Nephron (organoid): ENCODE measurements at regions not wholly inside any gene's neighbourhood (a gene's known extent, or its start where the extent isn't known, plus 50 kb on each side); places are given as distances from the start of the nearest gene placed in this dataset.

Source experiments
- H3K27ac Mint-ChIP-seq, 3 experiments: 2 replicates each; pipeline ENCODE4 v1.8.0; 2020; ENCODE audit warnings: mixed read lengths in 3 of 3, mild to moderate bottlenecking in 2 of 3, moderate library complexity in 1 of 3
- H3K27me3 Mint-ChIP-seq: 2 replicates; pipeline ENCODE4 v1.8.0; 2021; ENCODE audit warnings: low read depth, mild to moderate bottlenecking, moderate library complexity, mixed read lengths
- H3K36me3 Mint-ChIP-seq: 2 replicates; pipeline ENCODE4 v1.8.0; 2020; ENCODE audit warnings: low read depth, mixed read lengths
- H3K4me1 Mint-ChIP-seq: 2 replicates; pipeline ENCODE4 v1.8.0; 2020; ENCODE audit warnings: mixed read lengths
- H3K4me3 Mint-ChIP-seq, 3 experiments: 2 replicates each; pipeline ENCODE4 v1.8.0; 2020; ENCODE audit warnings: mild to moderate bottlenecking in 3 of 3, mixed read lengths in 3 of 3, moderate library complexity in 2 of 3
- H3K9me3 Mint-ChIP-seq: 2 replicates; pipeline ENCODE4 v1.8.0; 2020; ENCODE audit warnings: mixed read lengths
- CTCF ChIP-seq, 3 experiments: fragments of 200-600 bp; sonication (generic); IDR thresholded peaks; one replicate each; pipeline ENCODE4 v1.5.0; 2021; ENCODE audit warnings: antibody characterized with exemption in 3 of 3; ENCODE audit not compliant: unreplicated experiment in 3 of 3

- no peak overlapping the region for H3K4me3 Mint-ChIP-seq
- no peak overlapping the region for H3K27ac Mint-ChIP-seq
- no peaks in the 10 kb centered on the region for H3K27me3 Mint-ChIP-seq
- no peaks in the 10 kb centered on the region for H3K9me3 Mint-ChIP-seq
- H3K4me1 Mint-ChIP-seq = no peaks in the 10 kb centered on the region
- peaks cover 60% of the 10 kb centered on the region for H3K36me3 Mint-ChIP-seq
- TF ChIP-seq CTCF (IDR thresholded peaks at IDR 0.05; ENCODE audit: unreplicated experiment in 3 of 3) = no peak
These were observed 290.6 kb upstream of the UMPS start for GRCh38 chr3:124439603-124440002.

- Mint-ChIP-seq H3K9me3 (no peaks in the 10 kb centered on the region), H3K4me3 (no peak overlapping the region), H3K27me3 (no peaks in the 10 kb centered on the region), H3K36me3 (peaks cover 50% of the 10 kb centered on the region), H3K27ac (no peak overlapping the region), H3K4me1 (no peaks in the 10 kb centered on the region)
- no peak for TF ChIP-seq CTCF (IDR thresholded peaks at IDR 0.05; ENCODE audit: unreplicated experiment in 3 of 3)
These were observed 288.5 kb upstream of the UMPS start for GRCh38 chr3:124441766-124442165.

DNA sequence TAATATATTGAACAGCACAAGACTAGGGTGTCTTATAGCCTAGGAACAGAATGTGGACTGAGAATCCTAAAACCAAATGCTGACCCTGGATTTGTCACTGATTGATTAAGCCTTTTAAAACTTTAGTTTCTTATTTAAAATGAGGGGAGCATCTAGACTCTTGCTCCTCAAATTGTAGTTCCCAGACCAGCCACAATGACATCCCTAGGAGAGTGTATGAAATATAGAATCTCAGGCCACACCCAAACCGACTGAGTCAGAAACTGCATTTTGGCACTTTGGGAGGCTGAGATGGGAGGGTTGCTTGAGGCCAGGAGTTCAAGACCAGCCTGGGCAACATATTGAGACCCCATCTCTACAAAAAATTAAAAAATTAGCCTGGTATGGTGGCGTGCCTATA, 287.8 kb upstream of the UMPS start:
- no peaks in the 10 kb centered on the region for H3K27me3 Mint-ChIP-seq
- H3K4me1 Mint-ChIP-seq = no peaks in the 10 kb centered on the region
- peaks cover 48% of the 10 kb centered on the region for H3K36me3 Mint-ChIP-seq
- no peaks in the 10 kb centered on the region for H3K9me3 Mint-ChIP-seq
- no peak overlapping the region for H3K4me3 Mint-ChIP-seq
- H3K27ac Mint-ChIP-seq = no peak overlapping the region
- TF ChIP-seq CTCF (IDR thresholded peaks at IDR 0.05; ENCODE audit: unreplicated experiment in 3 of 3) = no peak

DNA sequence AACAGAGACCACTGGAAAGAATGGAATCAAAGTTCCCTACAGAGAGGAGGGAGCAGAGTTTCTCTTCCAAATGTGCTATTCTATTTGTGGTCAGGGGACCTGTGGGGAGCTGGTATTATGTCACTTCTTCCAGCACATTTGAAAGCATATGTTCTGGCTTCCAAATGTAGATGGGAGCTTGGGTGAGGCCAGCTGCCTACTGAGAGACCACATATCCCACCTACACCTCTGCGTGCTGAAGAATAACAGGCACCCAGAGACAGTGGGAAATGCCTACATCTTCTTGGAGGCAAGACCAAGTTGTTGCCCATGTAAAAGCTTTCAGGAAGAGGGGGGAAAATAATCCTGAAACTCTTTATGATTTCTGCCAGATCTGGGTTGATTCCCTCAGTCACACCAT, 286.8 kb upstream of the UMPS start:
- TF ChIP-seq CTCF (IDR thresholded peaks at IDR 0.05; ENCODE audit: unreplicated experiment in 3 of 3) = no peak
- H3K4me1 Mint-ChIP-seq = no peaks in the 10 kb centered on the region
- peaks cover 51% of the 10 kb centered on the region for H3K36me3 Mint-ChIP-seq
- H3K27ac Mint-ChIP-seq = no peak overlapping the region
- no peak overlapping the region for H3K4me3 Mint-ChIP-seq
- H3K9me3 Mint-ChIP-seq = no peaks in the 10 kb centered on the region
- H3K27me3 Mint-ChIP-seq = no peaks in the 10 kb centered on the region

GRCh38 chr3:124444075-124444474, 286.2 kb upstream of the UMPS start:
- Mint-ChIP-seq H3K9me3 (no peaks in the 10 kb centered on the region), H3K27ac (no peak overlapping the region), H3K36me3 (peaks cover 51% of the 10 kb centered on the region), H3K4me3 (no peak overlapping the region), H3K4me1 (no peaks in the 10 kb centered on the region), H3K27me3 (no peaks in the 10 kb centered on the region)
- TF ChIP-seq CTCF (IDR thresholded peaks at IDR 0.05; ENCODE audit: unreplicated experiment in 3 of 3) = no peak

- Mint-ChIP-seq H3K4me3 (no peak overlapping the region), H3K27me3 (no peaks in the 10 kb centered on the region), H3K36me3 (peaks cover 54% of the 10 kb centered on the region), H3K9me3 (no peaks in the 10 kb centered on the region), H3K4me1 (no peaks in the 10 kb centered on the region), H3K27ac (no peak overlapping the region)
- TF ChIP-seq CTCF (IDR thresholded peaks at IDR 0.05; ENCODE audit: unreplicated experiment in 3 of 3) = no peak
These were observed 285.4 kb upstream of the UMPS start for GRCh38 chr3:124444896-124445295.
